ENCODE measurements at regions not wholly inside any gene's neighbourhood (a gene's known extent, or its start where the extent isn't known, plus 50 kb on each side); places are given as distances from the start of the nearest gene placed in this dataset.

- TF ChIP-seq, protein P1, sequence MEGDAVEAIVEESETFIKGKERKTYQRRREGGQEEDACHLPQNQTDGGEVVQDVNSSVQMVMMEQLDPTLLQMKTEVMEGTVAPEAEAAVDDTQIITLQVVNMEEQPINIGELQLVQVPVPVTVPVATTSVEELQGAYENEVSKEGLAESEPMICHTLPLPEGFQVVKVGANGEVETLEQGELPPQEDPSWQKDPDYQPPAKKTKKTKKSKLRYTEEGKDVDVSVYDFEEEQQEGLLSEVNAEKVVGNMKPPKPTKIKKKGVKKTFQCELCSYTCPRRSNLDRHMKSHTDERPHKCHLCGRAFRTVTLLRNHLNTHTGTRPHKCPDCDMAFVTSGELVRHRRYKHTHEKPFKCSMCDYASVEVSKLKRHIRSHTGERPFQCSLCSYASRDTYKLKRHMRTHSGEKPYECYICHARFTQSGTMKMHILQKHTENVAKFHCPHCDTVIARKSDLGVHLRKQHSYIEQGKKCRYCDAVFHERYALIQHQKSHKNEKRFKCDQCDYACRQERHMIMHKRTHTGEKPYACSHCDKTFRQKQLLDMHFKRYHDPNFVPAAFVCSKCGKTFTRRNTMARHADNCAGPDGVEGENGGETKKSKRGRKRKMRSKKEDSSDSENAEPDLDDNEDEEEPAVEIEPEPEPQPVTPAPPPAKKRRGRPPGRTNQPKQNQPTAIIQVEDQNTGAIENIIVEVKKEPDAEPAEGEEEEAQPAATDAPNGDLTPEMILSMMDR (IDR thresholded peaks at IDR 0.05; ENCODE audit: extremely low read depth in 1 of 2, insufficient read depth in 1 of 2, low read depth in 1 of 2, low read length in 2 of 2) = no peak
- TF ChIP-seq POLR2A (IDR thresholded peaks at IDR 0.05; ENCODE audit: low read depth, low read length) (no peak), JUN (IDR thresholded peaks at IDR 0.05; ENCODE audit: borderline replicate concordance, insufficient read depth, insufficient read length, low read depth) (no peak), POLR2AphosphoS5 (IDR thresholded peaks at IDR 0.05; ENCODE audit: insufficient read depth, low read depth, low read length) (no peak)
Measured at GRCh38 chr14:51562816-51563215, 88.9 kb upstream of the FRMD6 start.

All from endothelial cell of umbilical vein (primary cell).